ENCODE measurements at regions not wholly inside any gene's neighbourhood (a gene's known extent, or its start where the extent isn't known, plus 50 kb on each side); places are given as distances from the start of the nearest gene placed in this dataset.

DNA sequence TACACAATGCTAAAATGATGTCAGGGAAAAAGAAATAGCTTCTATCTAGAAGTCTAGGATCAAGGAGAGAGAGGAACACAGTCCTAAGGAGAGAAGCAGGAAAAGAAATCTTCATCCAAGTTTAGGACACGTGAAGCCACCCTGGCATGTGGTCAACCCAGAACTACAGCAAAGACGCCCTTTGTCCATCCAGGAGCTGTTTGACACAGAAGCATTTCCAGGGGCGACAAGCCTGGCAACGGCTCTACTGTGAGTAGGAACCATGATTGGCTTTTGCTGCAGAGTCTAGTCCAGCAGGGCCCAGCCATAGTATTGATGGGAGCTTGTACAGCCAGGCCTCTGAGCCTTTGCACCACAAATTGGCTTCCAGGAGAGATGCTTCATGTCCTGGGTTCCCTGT is 185.4 kb upstream of the RPL38 start:
- DNase-seq (ENCODE audit: extremely low read depth, low read depth) = no peak
- no peak for TF ChIP-seq CTCF (IDR thresholded peaks at IDR 0.05; ENCODE audit: low read depth, low read length)

DNA sequence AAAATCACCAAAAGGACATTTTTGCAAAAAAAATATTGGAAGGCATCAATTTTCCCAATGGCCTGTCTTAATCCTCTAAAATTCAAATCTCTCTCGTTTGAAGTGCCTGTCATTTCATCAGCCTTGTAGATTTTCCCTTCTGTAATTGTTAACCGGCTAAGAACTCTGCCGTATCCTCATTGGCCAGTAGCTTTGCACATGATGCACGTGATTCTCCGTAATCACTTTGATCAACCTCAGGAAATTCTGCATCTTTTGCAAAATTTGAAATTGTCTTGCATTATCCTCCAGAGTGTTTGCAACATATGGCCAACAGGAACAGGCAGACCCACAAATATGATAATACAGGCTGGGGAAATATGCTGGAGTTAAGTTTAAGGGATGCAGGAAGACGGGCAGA is 184.2 kb upstream of the RPL38 start:
- TF ChIP-seq CTCF (IDR thresholded peaks at IDR 0.05; ENCODE audit: low read depth, low read length) = no peak
- no peak for DNase-seq (ENCODE audit: extremely low read depth, low read depth)

- DNase-seq (ENCODE audit: extremely low read depth, low read depth) = no peak
- TF ChIP-seq CTCF (IDR thresholded peaks at IDR 0.05; ENCODE audit: low read depth, low read length) = no peak
Measured at GRCh38 chr17:74019860-74020259, 183.6 kb upstream of the RPL38 start.

DNA sequence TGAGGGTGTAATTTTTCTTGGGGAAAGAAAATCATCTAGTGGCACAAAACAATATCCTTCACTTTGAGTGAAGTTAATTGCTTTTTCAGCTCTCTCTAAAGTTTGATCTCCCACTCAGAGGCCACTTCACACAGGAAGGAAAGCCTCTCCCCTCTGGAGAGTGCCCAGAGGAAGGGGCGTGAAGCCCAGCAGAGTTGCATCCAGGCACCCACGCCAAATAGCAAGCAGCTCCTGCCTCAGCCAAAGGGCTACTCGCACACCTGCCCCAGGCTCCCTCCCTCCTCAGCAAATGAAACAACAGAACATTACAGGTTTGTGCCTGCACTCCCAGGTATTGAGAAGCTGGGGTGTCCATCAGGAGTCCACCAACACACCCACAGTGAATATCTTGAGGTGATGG is 183.0 kb upstream of the RPL38 start:
- no peak for TF ChIP-seq CTCF (IDR thresholded peaks at IDR 0.05; ENCODE audit: low read depth, low read length)
- DNase-seq (ENCODE audit: extremely low read depth, low read depth) = no peak

DNA sequence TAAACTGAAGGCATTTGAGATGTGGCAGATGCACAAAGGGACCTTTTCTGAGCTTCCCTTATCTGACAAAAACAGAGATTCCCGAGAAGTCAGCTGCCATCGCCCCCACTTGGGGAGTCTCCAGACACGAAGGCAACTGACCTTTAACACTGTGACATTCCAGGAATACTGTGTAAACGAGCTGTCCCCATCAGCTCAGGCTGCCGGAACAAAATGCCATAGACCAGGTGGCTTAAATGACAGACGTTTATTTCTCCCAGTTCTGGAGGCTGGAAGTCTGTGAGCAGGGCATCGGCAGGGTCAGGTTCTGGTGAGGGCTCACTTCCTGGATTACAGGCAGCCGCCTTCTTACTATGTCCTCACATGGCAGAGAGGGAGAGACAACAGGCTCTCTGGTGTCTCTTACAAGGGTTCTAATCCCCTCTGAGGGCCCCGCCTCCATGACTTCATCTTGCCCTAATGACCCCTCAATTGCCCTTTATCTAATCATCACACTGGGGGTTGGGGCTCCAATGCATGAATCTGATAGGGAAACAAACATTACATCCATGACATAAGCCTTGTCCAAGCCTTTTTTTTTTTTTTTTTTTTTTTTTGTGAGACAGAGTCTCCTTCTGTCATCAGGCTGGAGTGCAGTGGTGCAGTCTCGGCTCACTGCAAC is 178.5 kb upstream of the RPL38 start:
- no peak for DNase-seq (ENCODE audit: extremely low read depth, low read depth)
- no peak for TF ChIP-seq CTCF (IDR thresholded peaks at IDR 0.05; ENCODE audit: low read depth, low read length)

- DNase-seq (ENCODE audit: extremely low read depth, low read depth) = no peak
- no peak for TF ChIP-seq CTCF (IDR thresholded peaks at IDR 0.05; ENCODE audit: low read depth, low read length)
Measured at GRCh38 chr17:74027444-74027843, 176.0 kb upstream of the RPL38 start.

DNA sequence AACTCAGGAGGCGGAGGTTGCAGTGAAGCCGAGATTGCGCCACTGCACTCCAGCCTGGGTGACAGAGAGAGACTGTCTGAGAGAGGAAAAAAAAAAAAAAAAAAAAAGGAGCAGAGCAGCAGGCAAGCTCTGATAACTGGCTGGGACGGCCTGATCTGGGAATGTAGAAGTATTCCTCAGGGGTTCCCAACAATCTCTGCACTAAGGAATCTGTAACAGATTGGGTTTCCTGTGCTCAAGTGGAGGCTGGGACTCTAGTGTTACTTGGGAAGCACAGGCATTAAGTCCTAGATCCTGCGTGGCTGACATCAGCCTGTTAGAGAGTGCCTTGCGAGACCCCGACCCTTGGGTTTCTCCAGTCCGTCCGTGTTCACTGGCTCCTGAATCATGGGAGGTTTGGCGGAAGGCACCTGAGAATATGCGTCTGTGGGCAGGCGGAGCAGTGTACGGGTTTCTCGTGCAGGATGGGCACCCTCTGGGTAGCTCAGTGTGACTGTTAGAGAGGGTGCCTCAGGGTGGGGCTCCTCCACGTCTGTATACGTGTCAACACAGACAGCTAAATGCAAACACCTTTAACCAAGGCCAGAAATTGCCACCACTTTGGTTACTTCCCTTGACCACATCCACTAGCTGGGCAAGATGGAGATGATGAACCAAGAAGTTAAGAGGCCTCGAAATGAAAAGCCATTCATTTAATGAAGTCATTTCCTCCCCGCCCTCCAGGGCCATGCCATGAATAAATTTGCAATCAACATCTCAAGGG is 174.9 kb upstream of the RPL38 start:
- TF ChIP-seq CTCF (IDR thresholded peaks at IDR 0.05; ENCODE audit: low read depth, low read length) = no peak
- no peak for DNase-seq (ENCODE audit: extremely low read depth, low read depth)
